Heart left ventricle (tissue), 16 donors: ENCODE measurements at regions not wholly inside any gene's neighbourhood (a gene's known extent, or its start where the extent isn't known, plus 50 kb on each side); places are given as distances from the start of the nearest gene placed in this dataset.
A peak's percentile ranks its signal among the peaks of the same experiment; 100 is the strongest.
"Not testable (repeated sequence)": the region's sequence is repeated elsewhere in the genome, so short reads cannot be mapped to it uniquely, and the experiment has no call there.

ENCODE experiments used
- ATAC-seq, 4 donors: fragments of 200-7000 bp; cut with Tn5 transposase; one replicate each; pipeline ENCODE4 v1.9.1; 2020 to 2022; ENCODE audit warnings: moderate library complexity in 4 of 4, mild to moderate bottlenecking in 3 of 4, moderate number of reproducible peaks in 1 of 4
- DNase-seq, 5 donors: peaks; one replicate each; pipeline ENCODE4 v3.0.0-alpha.2; 2020
- H3K27ac ChIP-seq, 12 donors: fragments of 200-600 bp; sonication (generic) in 4 of 12; one replicate each; pipeline versions ENCODE4 v1.5.0 to v1.8.0; 2016 to 2022; ENCODE audit warnings: mild to moderate bottlenecking in 2 of 12
- H3K27me3 ChIP-seq, 9 donors: fragments of 200-600 bp; sonication (generic) in 2 of 9; one replicate each; pipeline versions ENCODE4 v1.5.1 to v1.8.0; 2016 to 2022; ENCODE audit warnings: mild to moderate bottlenecking in 3 of 9
- H3K36me3 ChIP-seq, 9 donors: fragments of 200-600 bp; sonication (generic) in 2 of 9; one replicate each; pipeline versions ENCODE4 v1.5.0 to v1.8.0; 2018 to 2022; ENCODE audit warnings: mild to moderate bottlenecking in 2 of 9
- H3K4me1 ChIP-seq, 12 donors: fragments of 200-600 bp; sonication (generic) in 4 of 12; one replicate each; pipeline versions ENCODE4 v1.5.0 to v1.8.0; 2016 to 2022; ENCODE audit warnings: mild to moderate bottlenecking in 3 of 12
- H3K4me3 ChIP-seq, 12 donors: fragments of 200-600 bp; sonication (generic) in 4 of 12; one replicate each; pipeline versions ENCODE4 v1.5.0 to v1.8.0; 2017 to 2022; ENCODE audit warnings: mild to moderate bottlenecking in 9 of 12, moderate library complexity in 4 of 12
- H3K9me3 ChIP-seq, 12 donors: fragments of 200-600 bp; sonication (generic) in 4 of 12; one replicate each; pipeline versions ENCODE4 v1.5.0 to v1.8.0; 2016 to 2022; ENCODE audit warnings: mild to moderate bottlenecking in 1 of 12
- CTCF ChIP-seq, 12 donors: fragments of 200-600 bp; sonication (generic) in 4 of 12; IDR thresholded peaks; one replicate each; pipeline versions ENCODE4 v1.5.0 to v1.8.0; 2018 to 2022; ENCODE audit warnings: antibody characterized with exemption in 12 of 12, mild to moderate bottlenecking in 5 of 12
- POLR2A ChIP-seq, 2 donors: fragments of 450-650 bp; IDR thresholded peaks; one replicate each; pipeline ENCODE4 v1.6.1; 2017; ENCODE audit warnings: antibody characterized with exemption in 2 of 2, mild to moderate bottlenecking in 2 of 2, moderate library complexity in 2 of 2
- WGBS, 4 donors: extraction: QIAGEN DNeasy Blood & Tissue Kit in 2 of 4; methylation state at CpG; one replicate each; pipeline versions ENCODE4 v1.1.5 to v1.1.7; 2013 to 2018; 5-methylcytosine and 5-hydroxymethylcytosine counted together
- intact Hi-C, 10 donors: fragments of 100-400 bp; cut with DNase I; formaldehyde crosslinking; loops; one replicate each; pipeline versions ENCODE4 v1.11.1 to v1.14.2; 2022
- donor health status: ischemic (EF 13 %, LVEDD 7.1; RV severe dilation, severe dysfunction).
- donor health status: healthy with polysubstance abuse.
- donor health status: DM: no; HTN: yes; CAD: no.
- donor health status: DM: no; HTN: no; CAD: no.
- donor health status: ischemic (EF 25% LVEDD 6.9; RV normal size, moderate dysfunction).
- donor health status: ischemic (EF 25% LVEDD 5.7; RV mildly dilated, moderate dysfunction).
- donor health status: healthy.
- donor health status: DM: yes; HTN: yes; CAD: no.
- donor health status: ischemic (EF 35%, LVEDD 5.7; RV mildly dilated, moderate dysfunction).
- donor health status: nonischemic (EF 11% LVEDD 7.7; RV severe dilation, severe dysfunction).
- donor health status: DM: yes; HTN: yes; CAD: no.
- donor health status: PGD.
- donor health status: ischemic (EF 29% LVEDD 5.4; RV normal size, mild dysfunction).
- donor health status: nonischemic (EF 23%, LVEDD 6.1; RV moderate dilation, normal function).

- ATAC-seq (peak in 2 of 4 donors; percentile 48 to 54), DNase-seq (no peak)
- H3K36me3 ChIP-seq, result no peaks in the 10 kb centered on the region
- H3K27me3 ChIP-seq, result no peaks in the 10 kb centered on the region
- H3K4me1 ChIP-seq, result peaks cover 3 to 56% (median 26%) of the 10 kb centered on the region in 12 donors
- no peaks in the 10 kb centered on the region for H3K9me3 ChIP-seq
- H3K4me3 ChIP-seq, result no peak overlapping the region
- peak overlapping the region in 4 of 12 donors; percentile 1 to 13 (median 5) for H3K27ac ChIP-seq
- WGBS, 4 donors, result 53 to 57% (median 56%) methylated on average over 9 of the region's 9 CpGs
- intact Hi-C loops, result no loop called here
- TF ChIP-seq POLR2A (IDR thresholded peaks at IDR 0.05), result no peak
- no peak for TF ChIP-seq CTCF (IDR thresholded peaks at IDR 0.05)
Observed at GRCh38 chr3:124063197-124063909, 71.4 kb upstream of the ROPN1 start.

DNA sequence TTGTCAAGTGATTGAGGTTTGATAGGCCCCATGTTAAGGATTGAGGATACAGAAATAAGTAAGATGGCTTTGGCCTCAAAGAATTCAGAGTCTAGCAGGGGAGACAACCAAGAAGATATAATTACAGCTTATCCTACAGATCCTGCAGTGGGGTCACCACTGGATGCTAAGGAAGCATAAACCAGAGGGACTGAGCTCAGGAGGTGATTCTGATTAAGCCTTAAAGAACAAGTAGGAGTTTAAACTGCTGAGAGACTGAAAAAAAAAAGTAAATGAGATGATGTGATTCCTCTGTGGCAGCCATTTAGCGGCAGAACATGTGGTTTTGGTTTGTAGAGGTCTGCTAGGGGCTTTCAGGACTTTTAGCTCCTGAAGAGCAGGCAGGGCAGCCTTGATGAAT is 72.1 kb upstream of the ROPN1 start:
- Histone ChIP-seq H3K4me3 (no peak overlapping the region), H3K27me3 (no peaks in the 10 kb centered on the region), H3K27ac (peak overlapping the region in 3 of 12 donors; percentile 1 to 13 (median 8)), H3K36me3 (no peaks in the 10 kb centered on the region), H3K9me3 (no peaks in the 10 kb centered on the region), H3K4me1 (peaks cover 3 to 61% (median 28%) of the 10 kb centered on the region in 12 donors)
- WGBS, 4 donors, result 90 to 96% (median 92%) methylated on average over 1 of the region's 1 CpG
- ATAC-seq (no peak), DNase-seq (no peak)
- TF ChIP-seq POLR2A (IDR thresholded peaks at IDR 0.05), result no peak
- no peak for TF ChIP-seq CTCF (IDR thresholded peaks at IDR 0.05)
- intact Hi-C loops, result no loop called here

- H3K36me3 ChIP-seq, H3K9me3 ChIP-seq, DNase-seq, ATAC-seq, H3K27me3 ChIP-seq, H3K27ac ChIP-seq, intact Hi-C loops, H3K4me3 ChIP-seq: not testable (repeated sequence)
- peaks cover 3 to 66% (median 40%) of the 10 kb centered on the region in 12 donors for H3K4me1 ChIP-seq
- WGBS, 4 donors, result 75 to 95% (median 93%) methylated on average over 3 of the region's 3 CpGs
Observed at GRCh38 chr3:124066543-124066942, 74.6 kb upstream of the ROPN1 start.

GRCh38 chr3:124069706-124070105 is 77.8 kb upstream of the ROPN1 start:
- peak; percentile 57 to 93 (median 82) for ATAC-seq
- Histone ChIP-seq H3K27ac (peak overlapping the region in 9 of 12 donors; percentile 15 to 67 (median 44)), H3K4me1 (peaks cover 0 to 40% (median 20%) of the 10 kb centered on the region in 12 donors)
- H3K4me3 ChIP-seq, H3K9me3 ChIP-seq, H3K27me3 ChIP-seq, H3K36me3 ChIP-seq, intact Hi-C loops: not testable (repeated sequence)
- WGBS, 4 donors, result 30 to 35% (median 33%) methylated on average over 2 of the region's 2 CpGs
- peak in 4 of 5 donors; percentile 30 to 53 (median 48) for DNase-seq

DNA sequence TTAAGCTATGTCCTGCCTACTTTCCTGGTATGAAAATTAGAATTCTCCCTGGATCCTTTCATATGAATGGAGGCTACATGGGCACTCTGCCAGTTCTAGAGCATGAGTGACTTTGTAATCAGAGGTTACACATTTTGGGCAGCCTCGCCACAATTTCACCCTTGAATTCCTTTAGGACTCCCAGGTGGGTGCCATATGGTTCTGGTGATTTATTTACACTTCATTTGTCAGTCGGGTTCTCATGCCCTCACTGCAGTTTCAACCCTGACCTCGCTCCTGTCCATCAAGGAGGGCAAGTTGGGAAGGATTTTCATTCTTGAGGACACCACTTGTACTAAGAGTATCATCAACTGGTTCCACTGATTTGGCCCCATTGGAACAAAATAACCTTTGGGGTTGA is 83.2 kb upstream of the ROPN1 start:
- not testable (repeated sequence) for ATAC-seq, H3K27me3 ChIP-seq, H3K4me3 ChIP-seq, H3K9me3 ChIP-seq, H3K36me3 ChIP-seq, DNase-seq, H3K27ac ChIP-seq
- 80 to 89% (median 85%) methylated on average over 3 of the region's 3 CpGs for WGBS, 4 donors
- intact Hi-C loops, result loop anchor here in 9 of 10 donors (5.0 kb wide), 3 partner anchors 43 to 207 kb away; partner anchors contain the start of gene KALRN (in 7 of the 9)
- H3K4me1 ChIP-seq, result peaks cover 0 to 45% (median 31%) of the 10 kb centered on the region in 12 donors
